ENCODE measurements at regions not wholly inside any gene's neighbourhood (a gene's known extent, or its start where the extent isn't known, plus 50 kb on each side); places are given as distances from the start of the nearest gene placed in this dataset.

DNA sequence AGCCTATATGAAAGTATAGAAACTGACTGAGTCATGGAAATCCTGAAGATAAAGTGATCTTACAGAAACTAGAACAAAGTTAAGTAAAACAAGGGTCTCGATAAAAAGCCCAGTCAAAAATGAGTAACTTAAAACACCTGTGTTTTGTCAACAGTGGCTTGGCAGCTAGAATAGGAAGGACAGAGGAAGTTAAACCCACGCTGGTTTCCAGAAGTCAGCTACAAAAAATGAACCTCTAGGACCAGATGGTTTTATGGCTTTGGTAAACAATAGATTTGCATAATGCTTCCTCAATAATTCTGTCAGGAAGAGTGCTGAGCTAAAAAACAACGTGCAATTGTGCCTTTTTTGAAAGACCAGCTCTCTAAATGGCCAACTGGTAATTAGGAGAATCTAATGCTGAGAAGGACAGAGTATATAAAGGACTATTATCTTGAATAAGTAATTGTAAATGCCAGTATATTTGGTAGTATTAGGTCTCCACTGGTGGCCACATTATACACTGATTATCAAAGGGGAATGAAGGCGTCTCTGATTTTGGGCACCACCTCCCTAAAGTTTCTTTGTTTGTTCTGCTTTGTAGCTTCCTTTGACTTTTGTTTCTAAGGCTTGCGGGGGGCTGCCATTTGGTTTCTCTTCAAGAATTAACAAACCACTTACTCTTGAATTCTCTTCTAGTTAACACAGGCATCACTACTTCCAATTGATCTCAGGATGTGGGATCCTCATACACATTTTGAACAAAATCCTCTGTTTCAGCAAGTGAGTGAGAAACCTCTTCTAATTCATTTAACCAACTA, 72.2 kb upstream of the PPP3CA start:
- H3K9ac ChIP-seq (ENCODE audit: low read depth, low read length): no peak overlapping the region
- peaks cover 10% of the 10 kb centered on the region for H4K20me1 ChIP-seq (ENCODE audit: insufficient read depth, low read length)
- H3K4me1 ChIP-seq (ENCODE audit: insufficient read depth, low read length): peaks cover 45% of the 10 kb centered on the region
- no peak overlapping the region for H2AFZ ChIP-seq (ENCODE audit: low read depth, low read length)
- H3K4me2 ChIP-seq (ENCODE audit: insufficient read depth, low read length): peak overlapping the region; percentile 50
- peak; percentile 49 for ATAC-seq (ENCODE audit: insufficient read depth, low read depth)
- H3K4me3 ChIP-seq (ENCODE audit: low read depth in 1 of 2, low read length in 2 of 2): peak overlapping the region in 1 of 2 experiments; percentile 22; a peak in 1 of 4 replicates
- peak overlapping the region; percentile 61; the same call in 1 of the 2 replicates for H3K27ac ChIP-seq (ENCODE audit: low read length)
- DNase-seq: peak; percentile 64
- TF ChIP-seq, protein P1, sequence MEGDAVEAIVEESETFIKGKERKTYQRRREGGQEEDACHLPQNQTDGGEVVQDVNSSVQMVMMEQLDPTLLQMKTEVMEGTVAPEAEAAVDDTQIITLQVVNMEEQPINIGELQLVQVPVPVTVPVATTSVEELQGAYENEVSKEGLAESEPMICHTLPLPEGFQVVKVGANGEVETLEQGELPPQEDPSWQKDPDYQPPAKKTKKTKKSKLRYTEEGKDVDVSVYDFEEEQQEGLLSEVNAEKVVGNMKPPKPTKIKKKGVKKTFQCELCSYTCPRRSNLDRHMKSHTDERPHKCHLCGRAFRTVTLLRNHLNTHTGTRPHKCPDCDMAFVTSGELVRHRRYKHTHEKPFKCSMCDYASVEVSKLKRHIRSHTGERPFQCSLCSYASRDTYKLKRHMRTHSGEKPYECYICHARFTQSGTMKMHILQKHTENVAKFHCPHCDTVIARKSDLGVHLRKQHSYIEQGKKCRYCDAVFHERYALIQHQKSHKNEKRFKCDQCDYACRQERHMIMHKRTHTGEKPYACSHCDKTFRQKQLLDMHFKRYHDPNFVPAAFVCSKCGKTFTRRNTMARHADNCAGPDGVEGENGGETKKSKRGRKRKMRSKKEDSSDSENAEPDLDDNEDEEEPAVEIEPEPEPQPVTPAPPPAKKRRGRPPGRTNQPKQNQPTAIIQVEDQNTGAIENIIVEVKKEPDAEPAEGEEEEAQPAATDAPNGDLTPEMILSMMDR (IDR thresholded peaks at IDR 0.05; ENCODE audit: borderline replicate concordance, extremely low read depth, low read length, poor library complexity, severe bottlenecking): no peak
- H3K36me3 ChIP-seq (ENCODE audit: insufficient read depth, low read length): no peaks in the 10 kb centered on the region
- no peaks in the 10 kb centered on the region for H3K27me3 ChIP-seq (ENCODE audit: insufficient read depth, low read length, poor library complexity)
- peaks cover 2% of the 10 kb centered on the region for H3K9me3 ChIP-seq (ENCODE audit: insufficient read depth, low read length, severe bottlenecking)
- no peaks in the 10 kb centered on the region for H3K79me2 ChIP-seq (ENCODE audit: insufficient read depth, low read length)

DNA sequence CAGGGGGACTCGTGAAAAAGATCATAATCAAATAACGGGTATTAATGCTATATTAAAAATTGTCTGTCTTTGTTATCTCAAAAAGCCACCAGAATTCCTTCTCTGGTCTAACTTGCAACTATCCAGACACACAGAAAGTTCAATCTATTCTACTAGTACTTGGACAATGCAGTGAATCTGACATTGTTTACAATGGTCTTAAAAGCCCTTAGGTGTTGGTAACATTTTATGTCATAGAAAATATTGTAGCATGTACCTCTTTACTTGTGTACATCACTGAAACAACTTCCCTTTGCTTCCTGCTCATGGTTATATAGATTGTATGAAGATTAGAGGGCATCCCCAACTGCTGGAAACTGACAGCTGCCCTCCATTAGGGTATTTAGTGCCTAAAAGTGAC, 71.1 kb upstream of the PPP3CA start:
- no peak overlapping the region for H3K4me3 ChIP-seq (ENCODE audit: low read depth in 1 of 2, low read length in 2 of 2)
- no peaks in the 10 kb centered on the region for H3K36me3 ChIP-seq (ENCODE audit: insufficient read depth, low read length)
- H3K4me2 ChIP-seq (ENCODE audit: insufficient read depth, low read length): peak overlapping the region; percentile 50
- no peaks in the 10 kb centered on the region for H3K27me3 ChIP-seq (ENCODE audit: insufficient read depth, low read length, poor library complexity)
- peaks cover 45% of the 10 kb centered on the region for H3K4me1 ChIP-seq (ENCODE audit: insufficient read depth, low read length)
- no peak for TF ChIP-seq EZH2 (IDR thresholded peaks at IDR 0.05; ENCODE audit: borderline replicate concordance, low read depth, low read length, severe bottlenecking)
- TF ChIP-seq, protein P1 (IDR thresholded peaks at IDR 0.05; ENCODE audit: borderline replicate concordance, extremely low read depth, low read length, poor library complexity, severe bottlenecking): no peak
- peak; percentile 39; the same call in 2 of the 3 replicates for ATAC-seq (ENCODE audit: insufficient read depth, low read depth)
- peaks cover 10% of the 10 kb centered on the region for H4K20me1 ChIP-seq (ENCODE audit: insufficient read depth, low read length)
- peaks cover 2% of the 10 kb centered on the region for H3K9me3 ChIP-seq (ENCODE audit: insufficient read depth, low read length, severe bottlenecking)
- DNase-seq: peak; percentile 32
- H3K9ac ChIP-seq (ENCODE audit: low read depth, low read length): no peak overlapping the region
- H3K79me2 ChIP-seq (ENCODE audit: insufficient read depth, low read length): no peaks in the 10 kb centered on the region
- H2AFZ ChIP-seq (ENCODE audit: low read depth, low read length): no peak overlapping the region
- H3K27ac ChIP-seq (ENCODE audit: low read length): peak overlapping the region; percentile 61

DNA sequence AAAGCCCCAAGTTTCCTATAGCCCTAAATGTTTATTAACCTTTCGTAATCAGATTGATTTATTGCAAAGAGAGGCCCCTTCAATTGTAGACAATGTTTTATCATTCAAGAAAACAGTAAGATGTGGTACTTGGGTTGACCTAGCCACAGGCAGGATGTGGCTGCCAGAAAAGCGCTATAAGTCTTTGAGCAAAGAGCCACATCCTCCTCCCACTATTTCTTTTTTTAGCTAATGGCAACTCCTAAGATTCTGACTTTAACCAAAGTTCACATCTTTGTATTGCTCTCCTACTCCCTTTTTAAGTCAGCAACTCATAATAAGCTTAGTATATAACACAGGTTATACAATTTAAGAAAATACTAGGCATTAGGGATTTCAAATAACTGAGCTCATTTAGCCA, 70.7 kb upstream of the PPP3CA start:
- H3K4me3 ChIP-seq (ENCODE audit: low read depth in 1 of 2, low read length in 2 of 2): no peak overlapping the region

More for the DNA sequence above, 70.7 kb upstream of the PPP3CA start:
- no peak overlapping the region for H3K9ac ChIP-seq (ENCODE audit: low read depth, low read length)
- peaks cover 10% of the 10 kb centered on the region for H4K20me1 ChIP-seq (ENCODE audit: insufficient read depth, low read length)
- ATAC-seq (ENCODE audit: insufficient read depth, low read depth) (peak; percentile 92), DNase-seq (peak; percentile 80)
- no peaks in the 10 kb centered on the region for H3K36me3 ChIP-seq (ENCODE audit: insufficient read depth, low read length)
- H3K27ac ChIP-seq (ENCODE audit: low read length): peak overlapping the region; percentile 61
- no peaks in the 10 kb centered on the region for H3K27me3 ChIP-seq (ENCODE audit: insufficient read depth, low read length, poor library complexity)
- peaks cover 2% of the 10 kb centered on the region for H3K9me3 ChIP-seq (ENCODE audit: insufficient read depth, low read length, severe bottlenecking)
- no peak overlapping the region for H2AFZ ChIP-seq (ENCODE audit: low read depth, low read length)
- H3K4me2 ChIP-seq (ENCODE audit: insufficient read depth, low read length): peak overlapping the region; percentile 50
- H3K79me2 ChIP-seq (ENCODE audit: insufficient read depth, low read length): no peaks in the 10 kb centered on the region
- TF ChIP-seq, protein P1 (IDR thresholded peaks at IDR 0.05; ENCODE audit: borderline replicate concordance, extremely low read depth, low read length, poor library complexity, severe bottlenecking): no peak
- TF ChIP-seq EZH2 (IDR thresholded peaks at IDR 0.05; ENCODE audit: borderline replicate concordance, low read depth, low read length, severe bottlenecking): no peak
- H3K4me1 ChIP-seq (ENCODE audit: insufficient read depth, low read length): peaks cover 45% of the 10 kb centered on the region
